MM.1S (cell line): ENCODE measurements at regions not wholly inside any gene's neighbourhood (a gene's known extent, or its start where the extent isn't known, plus 50 kb on each side); places are given as distances from the start of the nearest gene placed in this dataset.

Experiments
- DNase-seq: peaks from one replicate; pipeline ENCODE4 v3.0.0-alpha.2; 2015
- H2AFZ ChIP-seq: fragments of 300-600 bp; sonication (generic); 2 replicates; pipeline ENCODE4 v1.6.0; 2016; ENCODE audit warnings: antibody characterized with exemption, low read length
- H3F3A ChIP-seq: fragments of 300-600 bp; sonication (generic); 2 replicates; pipeline ENCODE4 v1.6.1; 2016; ENCODE audit warnings: mild to moderate bottlenecking, antibody characterized with exemption, low read length, moderate library complexity, mixed read lengths; ENCODE audit not compliant: insufficient read depth
- H3K27ac ChIP-seq: fragments of 300-600 bp; sonication (generic); 2 replicates; pipeline ENCODE4 v1.5.1; 2016; ENCODE audit warnings: mild to moderate bottlenecking, low read length
- H3K27me3 ChIP-seq: fragments of 300-600 bp; sonication (generic); replicated peaks from 2 replicates; pipeline ENCODE4 v1.6.0; 2016; ENCODE audit warnings: low read length; ENCODE audit not compliant: insufficient read depth
- H3K36me3 ChIP-seq: fragments of 300-600 bp; sonication (generic); replicated peaks from 2 replicates; pipeline ENCODE4 v1.6.1; 2016; ENCODE audit warnings: mild to moderate bottlenecking, low read length, mixed read lengths; ENCODE audit not compliant: insufficient read depth
- H3K4me1 ChIP-seq: fragments of 300-600 bp; sonication (generic); 2 replicates; pipeline ENCODE4 v1.6.1; 2016; ENCODE audit warnings: low read length, mixed read lengths
- H3K4me2 ChIP-seq: fragments of 300-600 bp; sonication (generic); 2 replicates; pipeline ENCODE4 v1.6.0; 2016; ENCODE audit warnings: low read depth, low read length
- H3K4me3 ChIP-seq: fragments of 300-600 bp; sonication (generic); 2 replicates; pipeline ENCODE4 v1.5.1; 2016; ENCODE audit warnings: low read length, mixed read lengths
- H3K79me2 ChIP-seq: fragments of 300-600 bp; sonication (generic); 2 replicates; pipeline ENCODE4 v1.6.1; 2016; ENCODE audit warnings: mixed run types, low read length, mixed read lengths
- H3K9ac ChIP-seq: fragments of 300-600 bp; sonication (generic); 2 replicates; pipeline ENCODE4 v1.6.1; 2016; ENCODE audit warnings: low read length, mixed read lengths
- H3K9me2 ChIP-seq: fragments of 300-600 bp; sonication (generic); replicated peaks from 2 replicates; pipeline ENCODE4 v1.6.1; 2016; ENCODE audit warnings: mild to moderate bottlenecking, low read length, mixed read lengths; ENCODE audit not compliant: insufficient read depth
- H3K9me3 ChIP-seq: fragments of 300-600 bp; sonication (generic); replicated peaks from 2 replicates; pipeline ENCODE4 v1.6.1; 2016; ENCODE audit warnings: mild to moderate bottlenecking, low read length, mixed read lengths; ENCODE audit not compliant: insufficient read depth
- H4K20me1 ChIP-seq: fragments of 300-600 bp; sonication (generic); 2 replicates; pipeline ENCODE4 v1.6.1; 2016; ENCODE audit warnings: mild to moderate bottlenecking, low read length, moderate library complexity, mixed read lengths; ENCODE audit not compliant: insufficient read depth
- CTCF ChIP-seq: fragments of 300-600 bp; sonication (generic); IDR thresholded peaks from 2 replicates; pipeline ENCODE4 v1.5.1; 2016; ENCODE audit warnings: antibody characterized with exemption, low read length, mixed read lengths
- EZH2 ChIP-seq: fragments of 300-600 bp; sonication (generic); optimal IDR thresholded peaks from 2 replicates; pipeline ENCODE3; 2017; ENCODE audit warnings: low read depth, mild to moderate bottlenecking, antibody characterized with exemption, low read length, mixed read lengths
- EZH2phosphoT487 ChIP-seq: fragments of 300-600 bp; sonication (generic); IDR thresholded peaks from 2 replicates; pipeline ENCODE4 v1.6.1; 2018; ENCODE audit warnings: antibody characterized with exemption, low read length

GRCh38 chr1:18011703-18012102, 95.9 kb upstream of the IGSF21 start:
- H3K27me3 ChIP-seq: peaks cover 55% of the 10 kb centered on the region
- no peak overlapping the region for H3K4me2 ChIP-seq
- H3K4me3 ChIP-seq: no peak overlapping the region
- H4K20me1 ChIP-seq: no peaks in the 10 kb centered on the region
- no peak for DNase-seq
- H3K79me2 ChIP-seq: no peaks in the 10 kb centered on the region
- H3K36me3 ChIP-seq: no peaks in the 10 kb centered on the region
- no peaks in the 10 kb centered on the region for H3K4me1 ChIP-seq
- H3F3A ChIP-seq: no peaks in the 10 kb centered on the region
- TF ChIP-seq CTCF: no peak
- no peak for TF ChIP-seq EZH2
- no peak for TF ChIP-seq EZH2phosphoT487
- H3K9me3 ChIP-seq: no peaks in the 10 kb centered on the region
- no peak overlapping the region for H2AFZ ChIP-seq
- H3K27ac ChIP-seq: no peak overlapping the region
- H3K9me2 ChIP-seq: no peaks in the 10 kb centered on the region
- H3K9ac ChIP-seq: no peak overlapping the region

GRCh38 chr1:18012686-18013085, 94.9 kb upstream of the IGSF21 start:
- no peaks in the 10 kb centered on the region for H3K79me2 ChIP-seq
- H3K27ac ChIP-seq: no peak overlapping the region
- no peaks in the 10 kb centered on the region for H3K9me2 ChIP-seq
- no peaks in the 10 kb centered on the region for H3K36me3 ChIP-seq
- H3K4me2 ChIP-seq: no peak overlapping the region
- TF ChIP-seq EZH2phosphoT487 (no peak), CTCF (no peak), EZH2 (no peak)
- H3K4me1 ChIP-seq: no peaks in the 10 kb centered on the region
- no peaks in the 10 kb centered on the region for H4K20me1 ChIP-seq
- no peak overlapping the region for H3K4me3 ChIP-seq
- DNase-seq: no peak
- H3K27me3 ChIP-seq: peaks cover 57% of the 10 kb centered on the region
- H3K9ac ChIP-seq: no peak overlapping the region
- H3K9me3 ChIP-seq: no peaks in the 10 kb centered on the region
- H3F3A ChIP-seq: no peaks in the 10 kb centered on the region
- no peak overlapping the region for H2AFZ ChIP-seq

DNA sequence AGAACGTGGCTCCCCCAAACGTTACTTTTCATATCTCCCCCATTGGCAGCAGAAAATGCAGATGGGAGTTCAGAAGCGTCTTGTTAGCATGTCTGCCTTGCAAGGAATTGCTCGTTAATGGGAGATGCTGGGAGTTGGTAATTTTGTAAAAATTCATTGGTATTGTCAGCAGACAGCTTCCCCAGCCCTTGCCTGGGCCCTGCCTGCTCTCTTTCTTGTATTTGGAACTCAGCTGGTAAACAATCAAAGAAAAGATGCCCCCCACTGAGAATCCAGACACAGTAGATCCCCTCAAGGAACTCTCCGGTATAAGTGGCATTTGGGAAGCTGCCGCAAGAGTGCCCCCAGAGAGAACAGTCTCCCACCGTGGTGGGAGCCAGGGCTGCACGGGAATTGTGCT, 94.4 kb upstream of the IGSF21 start:
- DNase-seq: no peak
- Histone ChIP-seq H3K4me1 (no peaks in the 10 kb centered on the region), H3K9me3 (no peaks in the 10 kb centered on the region), H3F3A (no peaks in the 10 kb centered on the region), H2AFZ (no peak overlapping the region), H3K9ac (no peak overlapping the region), H3K27ac (no peak overlapping the region), H3K4me3 (no peak overlapping the region), H3K9me2 (no peaks in the 10 kb centered on the region), H3K79me2 (no peaks in the 10 kb centered on the region), H4K20me1 (no peaks in the 10 kb centered on the region), H3K36me3 (no peaks in the 10 kb centered on the region), H3K4me2 (no peak overlapping the region), H3K27me3 (peaks cover 56% of the 10 kb centered on the region)
- TF ChIP-seq CTCF (no peak), EZH2 (no peak), EZH2phosphoT487 (no peak)
